Endothelial cell of umbilical vein (primary cell): ENCODE measurements at regions not wholly inside any gene's neighbourhood (a gene's known extent, or its start where the extent isn't known, plus 50 kb on each side); places are given as distances from the start of the nearest gene placed in this dataset.

Experiments used
- BruUV-seq: library from RNA; stranded (reverse); fragments of 400-500 nt; replicated peaks from 2 replicates; lab custom pipeline; 2021; lab: Mats Ljungman, UMichigan
- CTCF ChIA-PET: fragments of 300-600, 350-600 bp; sonication (Branson Sonifier 250); formaldehyde crosslinking; loops from one replicate; lab custom pipeline; 2021; ENCODE audit warnings: antibody characterized with exemption, inconsistent platforms; lab: Charles Lee
- POLR2A ChIA-PET: fragments of 300-600, 350-600 bp; sonication (Branson Sonifier 250); formaldehyde crosslinking; loops from one replicate; lab custom pipeline; 2021; ENCODE audit warnings: antibody characterized with exemption, inconsistent platforms; lab: Charles Lee
- DNase-seq: peaks from one replicate; pipeline ENCODE4 v3.0.0-alpha.2; 2011; ENCODE audit warnings: low read depth, low spot score
- FAIRE-seq: peaks from 2 replicates; lab custom pipeline; 2011; peaks lifted over from hg19 to GRCh38; lab: Jason Lieb, UNC
- H2AFZ ChIP-seq: 2 replicates; pipeline ENCODE4 v1.6.0; 2012; ENCODE audit warnings: low read depth, low read length, control low read depth, inconsistent platforms
- H3K27ac ChIP-seq: 2 replicates; pipeline ENCODE4 v1.5.1; 2011; ENCODE audit warnings: low read depth, mild to moderate bottlenecking, control low read depth, low read length, moderate library complexity; ENCODE audit not compliant: insufficient read depth
- H3K27me3 ChIP-seq, 2 experiments: 2 replicates each; pipeline versions ENCODE4 v1.6.0 to v1.6.1; 2011; ENCODE audit warnings: low read length in 2 of 2, mixed read lengths in 1 of 2; ENCODE audit not compliant: control insufficient read depth in 2 of 2, insufficient read depth in 2 of 2
- H3K36me3 ChIP-seq, 2 experiments: 2 replicates in 1 of 2; 3 replicates in 1 of 2; pipeline ENCODE4 v1.5.1; 2011; ENCODE audit warnings: low read length in 2 of 2, mild to moderate bottlenecking in 1 of 2, moderate library complexity in 1 of 2; ENCODE audit not compliant: control insufficient read depth in 2 of 2, insufficient read depth in 2 of 2; ENCODE audit errors: extremely low read depth in 1 of 2
- H3K4me1 ChIP-seq: 3 replicates; pipeline ENCODE4 v1.5.1; 2011; ENCODE audit warnings: mild to moderate bottlenecking, low read length; ENCODE audit not compliant: control insufficient read depth, insufficient read depth; ENCODE audit errors: extremely low read depth
- H3K4me2 ChIP-seq: 2 replicates; pipeline ENCODE4 v1.6.1; 2011; ENCODE audit warnings: low read length, control low read depth, mixed read lengths; ENCODE audit not compliant: insufficient read depth
- H3K4me3 ChIP-seq, 3 experiments: fragments of 200-600 bp in 1 of 3; sonication (generic), shearing (Covaris generic) in 1 of 3; replicated peaks in 1 of 3; 2 replicates each; pipeline ENCODE4 v1.5.1; 2011 to 2016; ENCODE audit warnings: control low read depth in 3 of 3, low read length in 3 of 3, mild to moderate bottlenecking in 2 of 3, inconsistent platforms in 1 of 3, low read depth in 1 of 3, moderate library complexity in 1 of 3; ENCODE audit not compliant: insufficient read depth in 1 of 3
- H3K79me2 ChIP-seq: 2 replicates; pipeline ENCODE4 v1.6.0; 2012; ENCODE audit warnings: low read length, inconsistent platforms; ENCODE audit not compliant: control insufficient read depth, insufficient read depth
- H3K9ac ChIP-seq: replicated peaks from 2 replicates; pipeline ENCODE3; 2011; ENCODE audit warnings: low read length, control low read depth; ENCODE audit not compliant: insufficient read depth; ENCODE audit errors: extremely low read depth
- H3K9me1 ChIP-seq: replicated peaks from 3 replicates; pipeline ENCODE4 v1.6.0; 2011; ENCODE audit warnings: mild to moderate bottlenecking, low read length; ENCODE audit not compliant: control insufficient read depth, insufficient read depth; ENCODE audit errors: extremely low read depth
- H3K9me3 ChIP-seq: replicated peaks from 2 replicates; pipeline ENCODE4 v1.5.1; 2012; ENCODE audit warnings: low read length, inconsistent platforms; ENCODE audit not compliant: control insufficient read depth, insufficient read depth
- H4K20me1 ChIP-seq: replicated peaks from 2 replicates; pipeline ENCODE3; 2011; ENCODE audit warnings: mild to moderate bottlenecking, low read length; ENCODE audit not compliant: control insufficient read depth, insufficient read depth; ENCODE audit errors: extremely low read depth
- CTCF ChIP-seq, 2 donors: IDR thresholded peaks; 1 replicate in 1 of 2; 2 replicates in 1 of 2; pipeline ENCODE4 v1.5.1; 2011; ENCODE audit warnings: low read length in 2 of 2, mild to moderate bottlenecking in 2 of 2, moderate library complexity in 2 of 2, control low read depth in 1 of 2, inconsistent platforms in 1 of 2, low read depth in 1 of 2; ENCODE audit not compliant: insufficient read depth in 1 of 2; ENCODE audit errors: extremely low read depth in 1 of 2
- EZH2 ChIP-seq: IDR thresholded peaks from 2 replicates; pipeline ENCODE4 v1.6.1; 2012; ENCODE audit warnings: borderline replicate concordance, low read depth, mild to moderate bottlenecking, moderate library complexity, low read length, inconsistent platforms; ENCODE audit not compliant: severe bottlenecking
- FOS ChIP-seq: IDR thresholded peaks from 2 replicates; pipeline ENCODE4 v1.6.1; 2011; ENCODE audit warnings: mild to moderate bottlenecking, low read length, moderate library complexity, borderline replicate concordance; ENCODE audit not compliant: insufficient read depth
- GATA2 ChIP-seq: IDR thresholded peaks from 2 replicates; pipeline ENCODE4 v1.7.0; 2011; ENCODE audit warnings: low read depth, mild to moderate bottlenecking, moderate library complexity, mixed read lengths, low read length; ENCODE audit not compliant: insufficient read length, insufficient read depth
- JUN ChIP-seq: IDR thresholded peaks from 2 replicates; pipeline ENCODE4 v1.6.1; 2011; ENCODE audit warnings: borderline replicate concordance, low read depth; ENCODE audit not compliant: insufficient read length, insufficient read depth
- MYC ChIP-seq: IDR thresholded peaks from one replicate; pipeline ENCODE4 v1.6.1; 2011; ENCODE audit warnings: mild to moderate bottlenecking, low read depth, low read length
- POLR2A ChIP-seq: IDR thresholded peaks from 2 replicates; pipeline ENCODE4 v1.6.1; 2012; ENCODE audit warnings: low read depth, mild to moderate bottlenecking, control low read depth, low read length
- POLR2AphosphoS5 ChIP-seq: IDR thresholded peaks from 2 replicates; pipeline ENCODE4 v1.6.1; 2012; ENCODE audit warnings: low read depth, mild to moderate bottlenecking, control low read depth, low read length, moderate library complexity; ENCODE audit not compliant: insufficient read depth
- dilution Hi-C: fragments of 300-500 bp; cut with MboI; formaldehyde crosslinking; loops from one replicate; pipeline ENCODE4 v1.15.0; 2019; ENCODE audit warnings: low sequenced_read_pairs; ENCODE audit not compliant: extremely low pct_ligation_motif_present
- intact Hi-C: fragments of 100-400 bp; cut with micrococcal nuclease; formaldehyde crosslinking; loops from one replicate; pipeline ENCODE4 v1.10.0; 2022
- TF ChIP-seq, protein P1 (sequence below): IDR thresholded peaks from 2 replicates; pipeline ENCODE4 v1.6.1; 2011; ENCODE audit not compliant: insufficient read depth, insufficient read length

DNA sequence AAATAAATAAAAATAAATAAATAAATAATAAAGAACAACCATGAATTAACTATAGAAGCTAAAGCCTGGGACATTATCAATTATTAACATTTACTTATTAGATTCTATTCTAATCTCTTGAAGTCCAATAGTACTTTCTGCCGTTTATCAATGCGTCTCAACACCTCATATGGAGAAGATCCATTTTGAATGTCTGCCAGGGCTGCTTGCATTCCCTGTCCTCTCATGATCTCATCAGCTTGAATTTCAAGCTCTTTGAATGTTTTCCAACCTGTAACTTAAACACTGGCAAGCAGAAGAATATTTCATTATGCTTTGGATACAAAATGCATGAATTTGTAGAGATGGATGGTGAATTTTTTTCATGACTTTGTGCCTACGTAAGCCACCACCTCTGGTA is 191.9 kb upstream of the ANKFN1 start:
- Histone ChIP-seq H3K4me3 (no peak overlapping the region), H3K79me2 (no peaks in the 10 kb centered on the region), H3K36me3 (no peaks in the 10 kb centered on the region), H3K27ac (no peak overlapping the region), H3K9me3 (no peaks in the 10 kb centered on the region), H3K9me1 (no peaks in the 10 kb centered on the region), H2AFZ (no peak overlapping the region), H3K9ac (no peak overlapping the region), H3K4me1 (no peaks in the 10 kb centered on the region), H3K4me2 (no peak overlapping the region), H3K27me3 (no peaks in the 10 kb centered on the region), H4K20me1 (no peaks in the 10 kb centered on the region)
- FAIRE-seq (no peak), DNase-seq (no peak)
- intact Hi-C loops = no loop called here
- TF ChIP-seq POLR2AphosphoS5 = no peak
- TF ChIP-seq FOS = no peak
- TF ChIP-seq GATA2 = no peak
- TF ChIP-seq, protein P1, sequence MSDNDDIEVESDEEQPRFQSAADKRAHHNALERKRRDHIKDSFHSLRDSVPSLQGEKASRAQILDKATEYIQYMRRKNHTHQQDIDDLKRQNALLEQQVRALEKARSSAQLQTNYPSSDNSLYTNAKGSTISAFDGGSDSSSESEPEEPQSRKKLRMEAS = no peak
- TF ChIP-seq POLR2A = no peak
- TF ChIP-seq JUN = no peak
- no peak for TF ChIP-seq EZH2
- no peak for TF ChIP-seq MYC
- TF ChIP-seq CTCF (IDR thresholded peaks at IDR 0.05; ENCODE audit: extremely low read depth in 1 of 2, insufficient read depth in 1 of 2, low read depth in 1 of 2, low read length in 2 of 2) = no peak
- no TSS peak for BruUV-seq
- CTCF ChIA-PET = no interaction called here
- POLR2A ChIA-PET = no interaction called here
- dilution Hi-C loops = no loop called here
